Kidney epithelial cell (primary cell): ENCODE measurements at regions not wholly inside any gene's neighbourhood (a gene's known extent, or its start where the extent isn't known, plus 50 kb on each side); places are given as distances from the start of the nearest gene placed in this dataset.
A peak's percentile ranks its signal among the peaks of the same experiment; 100 is the strongest.

Experiments used
- DNase-seq: peaks from one replicate; pipeline ENCODE4 v3.0.0-alpha.2; 2010; ENCODE audit warnings: low read depth
- H3K27me3 ChIP-seq: 2 replicates; pipeline ENCODE4 v1.6.0; 2011; ENCODE audit warnings: low read length; ENCODE audit not compliant: control insufficient read depth, insufficient read depth
- H3K36me3 ChIP-seq: 2 replicates; pipeline ENCODE4 v1.5.1; 2011; ENCODE audit warnings: low read length; ENCODE audit not compliant: control insufficient read depth, insufficient read depth
- H3K4me3 ChIP-seq: 2 replicates; pipeline ENCODE4 v1.5.1; 2011; ENCODE audit warnings: low read depth, mild to moderate bottlenecking, control low read depth, low read length
- TF ChIP-seq, protein P1 (sequence below): IDR thresholded peaks from 2 replicates; pipeline ENCODE4 v1.5.1; 2011; ENCODE audit warnings: mild to moderate bottlenecking, moderate library complexity, low read length, control low read depth, inconsistent platforms; ENCODE audit not compliant: insufficient read depth, poor library complexity, severe bottlenecking

- Histone ChIP-seq H3K4me3 (no peak overlapping the region), H3K36me3 (no peaks in the 10 kb centered on the region), H3K27me3 (no peaks in the 10 kb centered on the region)
- DNase-seq = no peak
- TF ChIP-seq, protein P1, sequence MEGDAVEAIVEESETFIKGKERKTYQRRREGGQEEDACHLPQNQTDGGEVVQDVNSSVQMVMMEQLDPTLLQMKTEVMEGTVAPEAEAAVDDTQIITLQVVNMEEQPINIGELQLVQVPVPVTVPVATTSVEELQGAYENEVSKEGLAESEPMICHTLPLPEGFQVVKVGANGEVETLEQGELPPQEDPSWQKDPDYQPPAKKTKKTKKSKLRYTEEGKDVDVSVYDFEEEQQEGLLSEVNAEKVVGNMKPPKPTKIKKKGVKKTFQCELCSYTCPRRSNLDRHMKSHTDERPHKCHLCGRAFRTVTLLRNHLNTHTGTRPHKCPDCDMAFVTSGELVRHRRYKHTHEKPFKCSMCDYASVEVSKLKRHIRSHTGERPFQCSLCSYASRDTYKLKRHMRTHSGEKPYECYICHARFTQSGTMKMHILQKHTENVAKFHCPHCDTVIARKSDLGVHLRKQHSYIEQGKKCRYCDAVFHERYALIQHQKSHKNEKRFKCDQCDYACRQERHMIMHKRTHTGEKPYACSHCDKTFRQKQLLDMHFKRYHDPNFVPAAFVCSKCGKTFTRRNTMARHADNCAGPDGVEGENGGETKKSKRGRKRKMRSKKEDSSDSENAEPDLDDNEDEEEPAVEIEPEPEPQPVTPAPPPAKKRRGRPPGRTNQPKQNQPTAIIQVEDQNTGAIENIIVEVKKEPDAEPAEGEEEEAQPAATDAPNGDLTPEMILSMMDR = no peak
These were observed 124.5 kb upstream of the KLF3 start for GRCh38 chr4:38539501-38539900.

- Histone ChIP-seq H3K36me3 (no peaks in the 10 kb centered on the region), H3K4me3 (no peak overlapping the region), H3K27me3 (no peaks in the 10 kb centered on the region)
- TF ChIP-seq, protein P1 = no peak
- no peak for DNase-seq
These were observed 116.9 kb upstream of the KLF3 start for GRCh38 chr4:38547052-38547451.

DNA sequence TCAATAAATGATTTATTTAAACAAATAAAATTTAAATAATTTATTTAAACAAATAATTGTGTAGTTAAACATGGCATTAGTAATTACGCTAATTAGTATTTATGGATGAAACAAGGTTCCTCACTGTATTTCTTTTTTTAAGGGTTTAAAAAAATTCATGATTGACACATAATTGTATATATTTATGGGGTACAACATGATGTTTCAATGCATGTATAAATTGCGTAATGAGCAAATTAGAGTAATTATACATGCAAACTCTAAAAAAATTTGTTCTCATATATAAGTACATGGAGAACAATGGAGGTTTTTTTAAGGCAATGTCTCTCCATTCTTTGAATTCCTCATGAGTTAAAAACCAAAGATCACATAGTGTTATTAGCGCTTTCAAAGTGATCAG lies 115.7 kb upstream of the KLF3 start:
- no peak for DNase-seq
- no peak overlapping the region for H3K4me3 ChIP-seq
- TF ChIP-seq, protein P1 = no peak
- H3K27me3 ChIP-seq = no peaks in the 10 kb centered on the region
- H3K36me3 ChIP-seq = no peaks in the 10 kb centered on the region

DNA sequence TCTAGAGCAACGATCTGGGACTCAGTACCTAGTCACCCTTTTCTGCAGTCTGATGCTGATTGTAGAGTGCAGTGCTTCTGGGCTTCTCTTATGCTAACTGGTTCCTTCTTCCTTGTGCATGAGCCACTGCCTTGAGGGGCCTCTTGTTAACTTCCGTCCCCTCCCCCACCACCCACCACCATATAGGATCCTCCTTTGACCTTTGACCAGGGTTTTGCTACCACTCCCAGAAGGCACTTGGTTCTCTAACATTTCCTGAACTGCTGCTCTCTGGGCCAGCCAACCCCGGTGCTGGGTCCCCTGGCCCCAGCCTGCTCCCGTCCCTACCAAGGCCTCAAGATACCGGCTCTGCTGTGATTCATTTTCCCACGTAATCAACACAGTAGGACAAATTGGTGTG lies 104.6 kb upstream of the KLF3 start:
- no peak for DNase-seq
- H3K4me3 ChIP-seq = no peak overlapping the region
- TF ChIP-seq, protein P1 = no peak
- no peaks in the 10 kb centered on the region for H3K27me3 ChIP-seq
- H3K36me3 ChIP-seq = no peaks in the 10 kb centered on the region

DNA sequence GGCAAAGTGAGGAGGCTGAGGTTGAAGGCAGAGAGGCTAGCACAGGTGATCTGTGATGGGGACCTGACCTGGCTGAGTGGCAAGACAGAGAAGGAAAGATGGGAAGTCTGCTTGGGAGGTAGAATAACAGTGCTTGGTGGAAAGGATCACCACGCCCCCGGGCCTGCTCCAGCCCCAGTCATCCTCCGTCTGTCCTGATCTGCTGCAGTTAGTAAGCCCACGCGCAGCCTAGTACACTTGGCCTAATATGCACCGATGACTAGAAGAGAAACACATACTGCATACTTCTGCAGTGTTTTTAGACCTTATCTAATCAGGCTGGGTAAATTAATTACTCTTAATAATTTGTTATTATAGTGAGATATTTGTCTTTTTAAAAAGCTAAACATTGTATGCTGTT lies 103.7 kb upstream of the KLF3 start:
- TF ChIP-seq, protein P1 = no peak
- Histone ChIP-seq H3K27me3 (no peaks in the 10 kb centered on the region), H3K4me3 (no peak overlapping the region), H3K36me3 (no peaks in the 10 kb centered on the region)
- DNase-seq = no peak

DNA sequence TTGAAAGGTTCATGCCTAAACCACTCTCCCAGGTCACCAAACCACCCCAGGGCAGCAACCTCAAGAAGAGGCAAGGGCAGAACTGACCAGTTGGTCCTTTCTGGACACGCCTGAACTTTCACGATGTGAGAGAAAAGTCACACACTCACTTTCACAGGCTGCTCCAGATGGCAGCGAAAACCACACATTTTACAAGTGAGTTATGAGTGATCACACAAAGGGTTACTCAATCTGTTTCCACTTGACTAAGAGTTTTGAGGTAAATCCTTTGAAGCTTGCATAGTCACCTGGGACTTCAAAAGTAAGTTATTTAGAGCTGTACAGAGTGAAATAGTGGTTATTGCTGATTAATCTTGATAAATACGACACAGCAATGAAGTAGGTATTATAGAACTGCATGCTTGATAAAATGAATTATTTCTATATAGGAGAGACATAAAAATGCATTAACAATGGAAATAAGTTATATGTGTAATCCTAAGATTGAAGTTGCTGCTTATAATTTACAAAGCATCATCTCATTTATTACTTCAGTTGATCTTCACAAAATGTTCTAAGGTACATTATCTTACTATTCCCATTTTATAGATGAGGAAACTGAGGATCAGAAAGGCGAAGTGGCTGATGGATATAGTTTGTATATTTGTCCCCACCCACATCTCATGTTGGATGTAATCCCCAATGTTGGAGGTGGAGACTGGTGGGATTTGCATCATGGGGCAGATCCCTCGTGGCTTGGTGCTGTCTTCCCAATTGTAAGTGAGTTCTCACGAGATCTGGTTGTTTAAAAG lies 103.0 kb upstream of the KLF3 start:
- TF ChIP-seq, protein P1 = no peak
- DNase-seq = peak; percentile 42
- H3K4me3 ChIP-seq = no peak overlapping the region
- no peaks in the 10 kb centered on the region for H3K27me3 ChIP-seq
- no peaks in the 10 kb centered on the region for H3K36me3 ChIP-seq
